ENCODE measurements at regions not wholly inside any gene's neighbourhood (a gene's known extent, or its start where the extent isn't known, plus 50 kb on each side); places are given as distances from the start of the nearest gene placed in this dataset.

DNA sequence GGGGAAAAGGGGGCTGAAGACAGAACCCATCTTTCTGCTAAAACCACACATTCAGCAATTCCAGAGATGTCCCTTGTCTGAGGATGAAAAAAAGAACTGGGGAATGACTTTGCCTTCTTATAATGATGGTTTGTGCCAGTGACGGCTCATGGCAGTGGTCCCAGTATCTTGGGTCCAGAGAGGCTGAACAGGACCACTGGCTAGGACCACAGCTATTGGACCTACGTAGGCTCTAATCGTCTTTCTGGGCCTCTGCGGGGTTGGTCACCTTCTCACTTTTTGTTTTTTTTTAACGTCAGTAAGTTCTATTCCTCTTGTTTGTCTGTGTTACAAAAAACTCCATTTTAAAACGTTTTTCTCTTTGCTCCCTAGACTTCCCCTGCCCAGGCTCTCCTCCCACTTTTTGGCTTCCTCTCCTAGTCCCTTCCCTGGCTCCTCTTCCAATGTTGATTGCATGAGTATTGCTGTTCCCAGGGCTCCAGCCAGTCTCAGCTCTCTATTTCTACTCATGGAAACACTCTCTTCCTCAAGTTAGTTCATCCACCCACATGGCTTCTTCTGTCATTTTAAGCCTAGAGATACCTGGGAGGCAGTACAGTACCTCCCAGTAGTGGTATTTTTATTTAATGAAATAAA is 52.6 kb upstream of the STX18 start:
- DNase-seq, result no peak

DNA sequence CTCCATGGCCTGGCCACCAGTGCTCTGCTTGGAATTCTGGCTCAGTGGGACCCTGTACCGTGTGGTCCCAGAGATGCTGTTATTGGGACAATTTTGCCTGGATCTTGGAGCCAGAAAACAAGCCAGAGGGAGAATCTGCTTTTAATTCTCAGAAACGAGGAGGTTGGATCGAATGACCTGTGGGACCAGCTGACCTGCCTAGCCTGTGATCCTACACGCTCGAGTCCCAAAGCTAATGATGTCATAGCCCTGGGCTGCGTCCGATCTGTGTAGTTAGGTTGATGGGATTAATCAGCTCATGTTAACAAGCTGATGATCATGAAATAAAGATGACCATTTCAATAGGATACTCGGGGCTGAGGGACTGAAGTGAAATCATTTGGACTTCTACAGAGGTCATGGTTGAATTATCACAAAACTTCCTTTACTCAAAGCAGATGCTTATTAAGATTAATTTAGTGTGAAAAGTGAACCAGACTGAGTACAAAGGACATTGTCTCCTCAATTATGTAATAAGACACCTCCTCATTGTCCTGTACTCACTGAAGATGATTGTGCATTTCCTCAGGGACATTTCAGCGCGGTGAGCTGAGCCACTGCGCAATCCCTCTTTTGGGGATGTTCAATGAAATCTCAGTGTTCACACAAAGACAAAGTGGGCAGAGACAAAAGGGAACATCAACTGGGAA is 51.9 kb upstream of the STX18 start:
- DNase-seq, result no peak

DNA sequence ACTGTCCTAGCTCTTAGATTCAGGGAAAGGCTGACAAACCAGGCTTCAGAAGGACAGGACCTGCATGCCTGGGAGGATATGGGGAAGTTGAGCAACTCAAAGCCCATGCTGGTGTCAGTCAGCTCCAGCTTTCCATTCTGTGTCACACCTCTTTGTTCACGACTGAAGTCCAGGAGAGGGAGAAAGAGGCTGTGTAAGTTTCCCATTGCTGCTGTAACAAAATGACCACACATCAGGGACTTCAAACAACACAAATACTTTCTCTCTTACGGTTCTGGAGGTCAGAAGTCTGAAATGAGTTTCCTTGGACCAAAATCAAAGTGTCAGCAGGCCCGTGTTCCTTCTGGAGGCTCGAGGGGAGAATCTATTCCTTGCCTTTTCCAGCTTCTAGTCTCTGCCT is 50.6 kb upstream of the STX18 start:
- no peak for DNase-seq
